Adrenal gland (tissue), 5 donors: ENCODE measurements at regions not wholly inside any gene's neighbourhood (a gene's known extent, or its start where the extent isn't known, plus 50 kb on each side); places are given as distances from the start of the nearest gene placed in this dataset.

Experiments used
- POLR2A ChIP-seq, 2 donors: fragments of 450-650 bp; IDR thresholded peaks; one replicate each; pipeline ENCODE4 v1.6.1; 2017; ENCODE audit warnings: antibody characterized with exemption in 2 of 2, mild to moderate bottlenecking in 2 of 2, moderate library complexity in 1 of 2
- TF ChIP-seq, protein P1 (sequence below), 6 experiments: fragments of 450-650 bp in 4 of 6; fragments of 200-600 bp in 2 of 6; sonication (generic) in 1 of 6; IDR thresholded peaks; 1 replicate in 5 of 6; 2 replicates in 1 of 6; pipeline versions ENCODE4 v1.5.1 to v1.8.0; 2016 to 2021; ENCODE audit warnings: antibody characterized with exemption in 6 of 6, mild to moderate bottlenecking in 2 of 6, moderate library complexity in 1 of 6
- donor health status: DM: no; HTN: no; CAD: no.

DNA sequence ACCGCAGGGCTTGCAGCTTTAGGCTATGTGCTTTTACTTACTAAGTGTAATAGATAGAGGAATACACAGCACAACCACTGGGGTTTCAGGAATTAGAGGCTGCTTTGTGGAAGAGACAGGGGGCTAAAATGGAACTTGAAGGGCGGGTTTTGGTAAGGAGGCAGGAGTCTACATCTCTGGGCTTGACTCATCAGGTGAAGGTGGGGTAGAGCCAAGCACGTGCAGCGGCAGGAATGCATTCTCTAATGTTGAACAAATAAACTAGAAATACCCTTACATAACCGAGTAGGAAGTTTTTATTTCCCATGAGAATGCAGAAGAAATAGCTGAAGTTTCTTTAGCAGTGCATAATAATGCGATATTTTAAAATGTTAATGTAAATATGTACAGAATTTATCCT is 673.8 kb upstream of the SALL3 start:
- TF ChIP-seq, protein P1, sequence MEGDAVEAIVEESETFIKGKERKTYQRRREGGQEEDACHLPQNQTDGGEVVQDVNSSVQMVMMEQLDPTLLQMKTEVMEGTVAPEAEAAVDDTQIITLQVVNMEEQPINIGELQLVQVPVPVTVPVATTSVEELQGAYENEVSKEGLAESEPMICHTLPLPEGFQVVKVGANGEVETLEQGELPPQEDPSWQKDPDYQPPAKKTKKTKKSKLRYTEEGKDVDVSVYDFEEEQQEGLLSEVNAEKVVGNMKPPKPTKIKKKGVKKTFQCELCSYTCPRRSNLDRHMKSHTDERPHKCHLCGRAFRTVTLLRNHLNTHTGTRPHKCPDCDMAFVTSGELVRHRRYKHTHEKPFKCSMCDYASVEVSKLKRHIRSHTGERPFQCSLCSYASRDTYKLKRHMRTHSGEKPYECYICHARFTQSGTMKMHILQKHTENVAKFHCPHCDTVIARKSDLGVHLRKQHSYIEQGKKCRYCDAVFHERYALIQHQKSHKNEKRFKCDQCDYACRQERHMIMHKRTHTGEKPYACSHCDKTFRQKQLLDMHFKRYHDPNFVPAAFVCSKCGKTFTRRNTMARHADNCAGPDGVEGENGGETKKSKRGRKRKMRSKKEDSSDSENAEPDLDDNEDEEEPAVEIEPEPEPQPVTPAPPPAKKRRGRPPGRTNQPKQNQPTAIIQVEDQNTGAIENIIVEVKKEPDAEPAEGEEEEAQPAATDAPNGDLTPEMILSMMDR (IDR thresholded peaks at IDR 0.05): no peak
- TF ChIP-seq POLR2A (IDR thresholded peaks at IDR 0.05): no peak
